ENCODE measurements at regions not wholly inside any gene's neighbourhood (a gene's known extent, or its start where the extent isn't known, plus 50 kb on each side); places are given as distances from the start of the nearest gene placed in this dataset.

DNA sequence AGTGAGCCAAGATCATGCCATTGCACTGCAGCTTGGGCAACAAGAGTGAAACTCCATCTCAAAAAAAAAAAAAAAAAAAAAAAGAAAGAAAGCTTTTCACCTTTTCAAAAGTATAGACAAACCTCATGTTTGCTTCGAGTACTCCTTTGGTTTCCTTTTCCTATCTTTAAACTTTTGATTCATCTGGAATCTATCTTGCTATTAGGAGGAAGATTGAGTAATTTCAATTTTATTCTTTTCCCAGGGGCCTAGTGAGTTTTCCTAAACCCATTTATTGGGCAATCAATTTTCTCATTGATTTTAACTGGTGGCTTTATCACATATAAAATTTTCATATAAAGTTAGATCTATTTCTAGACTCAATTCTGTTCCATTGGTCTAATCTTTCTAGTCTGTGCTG lies 190.5 kb upstream of the VEPH1 start:
- Histone ChIP-seq H3K27ac (no peak overlapping the region), H3K27me3 (no peaks in the 10 kb centered on the region), H3K4me1 (replicated peaks in 1 of 2) (no peaks in the 10 kb centered on the region), H3K9me3 (replicated peaks in 1 of 3) (no peaks in the 10 kb centered on the region), H3K36me3 (replicated peaks in 1 of 2) (no peaks in the 10 kb centered on the region), H3K4me3 (no peak overlapping the region)
- no peak for DNase-seq
- intact Hi-C loops (cut with DNase I): no loop called here
- TF ChIP-seq, protein P1, sequence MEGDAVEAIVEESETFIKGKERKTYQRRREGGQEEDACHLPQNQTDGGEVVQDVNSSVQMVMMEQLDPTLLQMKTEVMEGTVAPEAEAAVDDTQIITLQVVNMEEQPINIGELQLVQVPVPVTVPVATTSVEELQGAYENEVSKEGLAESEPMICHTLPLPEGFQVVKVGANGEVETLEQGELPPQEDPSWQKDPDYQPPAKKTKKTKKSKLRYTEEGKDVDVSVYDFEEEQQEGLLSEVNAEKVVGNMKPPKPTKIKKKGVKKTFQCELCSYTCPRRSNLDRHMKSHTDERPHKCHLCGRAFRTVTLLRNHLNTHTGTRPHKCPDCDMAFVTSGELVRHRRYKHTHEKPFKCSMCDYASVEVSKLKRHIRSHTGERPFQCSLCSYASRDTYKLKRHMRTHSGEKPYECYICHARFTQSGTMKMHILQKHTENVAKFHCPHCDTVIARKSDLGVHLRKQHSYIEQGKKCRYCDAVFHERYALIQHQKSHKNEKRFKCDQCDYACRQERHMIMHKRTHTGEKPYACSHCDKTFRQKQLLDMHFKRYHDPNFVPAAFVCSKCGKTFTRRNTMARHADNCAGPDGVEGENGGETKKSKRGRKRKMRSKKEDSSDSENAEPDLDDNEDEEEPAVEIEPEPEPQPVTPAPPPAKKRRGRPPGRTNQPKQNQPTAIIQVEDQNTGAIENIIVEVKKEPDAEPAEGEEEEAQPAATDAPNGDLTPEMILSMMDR (IDR thresholded peaks at IDR 0.05): no peak
- no peak for TF ChIP-seq POLR2A (IDR thresholded peaks at IDR 0.05)
- WGBS, 4 donors: 50 to 85% (median 61%) methylated on average over 1 of the region's 1 CpG

DNA sequence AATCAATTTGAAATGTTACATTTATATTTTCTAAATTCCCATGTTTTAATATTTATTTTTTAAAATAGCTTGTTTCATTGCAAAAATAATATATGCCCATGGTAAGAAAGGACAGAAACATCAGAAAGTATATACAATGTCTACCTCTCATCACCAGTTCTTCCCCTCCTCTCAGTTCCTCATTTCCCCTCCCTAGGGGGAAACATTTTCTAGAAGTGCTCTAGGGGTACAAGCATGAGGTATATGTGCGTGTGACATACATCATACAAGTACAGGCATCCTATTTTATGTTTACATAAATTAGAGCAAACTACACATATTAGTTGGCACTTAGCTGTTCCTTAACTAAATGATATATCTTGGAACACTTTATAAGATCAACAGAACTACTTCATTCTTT lies 189.3 kb upstream of the VEPH1 start:
- Histone ChIP-seq H3K27ac (no peak overlapping the region), H3K9me3 (replicated peaks in 1 of 3) (no peaks in the 10 kb centered on the region), H3K27me3 (no peaks in the 10 kb centered on the region), H3K4me3 (no peak overlapping the region), H3K4me1 (replicated peaks in 1 of 2) (no peaks in the 10 kb centered on the region), H3K36me3 (replicated peaks in 1 of 2) (no peaks in the 10 kb centered on the region)
- DNase-seq: no peak
- TF ChIP-seq, protein P1 (IDR thresholded peaks at IDR 0.05): no peak
- no peak for TF ChIP-seq POLR2A (IDR thresholded peaks at IDR 0.05)
- WGBS, 4 donors: 61 to 72% (median 66%) methylated on average over 1 of the region's 1 CpG
- intact Hi-C loops (cut with DNase I): no loop called here

DNA sequence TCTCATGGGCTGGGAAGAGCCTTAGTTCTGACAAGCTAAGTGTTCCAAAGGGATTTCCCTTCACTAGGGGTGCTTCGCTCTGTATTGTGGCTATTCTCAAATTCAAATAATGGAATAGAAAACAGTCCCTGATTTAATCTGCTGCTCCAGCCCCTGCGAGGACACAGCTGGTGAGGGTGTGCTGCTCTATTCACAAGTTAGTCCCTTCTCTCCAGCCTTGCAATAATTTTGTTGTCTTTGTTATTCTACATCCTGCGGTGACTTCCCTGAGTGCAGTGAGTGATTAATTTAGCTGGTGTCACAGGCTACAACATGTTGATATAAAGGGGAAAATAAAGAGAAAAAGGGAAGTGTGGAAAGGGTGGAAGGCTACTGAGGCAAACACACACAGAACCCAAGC lies 180.5 kb upstream of the VEPH1 start:
- Histone ChIP-seq H3K9me3 (replicated peaks in 1 of 3) (no peaks in the 10 kb centered on the region), H3K4me3 (no peak overlapping the region), H3K4me1 (replicated peaks in 1 of 2) (no peaks in the 10 kb centered on the region), H3K27ac (no peak overlapping the region), H3K36me3 (replicated peaks in 1 of 2) (no peaks in the 10 kb centered on the region), H3K27me3 (no peaks in the 10 kb centered on the region)
- TF ChIP-seq, protein P1 (IDR thresholded peaks at IDR 0.05): no peak
- TF ChIP-seq POLR2A (IDR thresholded peaks at IDR 0.05): no peak
- no peak for DNase-seq
- 36 to 54% (median 43%) methylated on average over 3 of the region's 3 CpGs for WGBS, 4 donors
- intact Hi-C loops (cut with DNase I): no loop called here

DNA sequence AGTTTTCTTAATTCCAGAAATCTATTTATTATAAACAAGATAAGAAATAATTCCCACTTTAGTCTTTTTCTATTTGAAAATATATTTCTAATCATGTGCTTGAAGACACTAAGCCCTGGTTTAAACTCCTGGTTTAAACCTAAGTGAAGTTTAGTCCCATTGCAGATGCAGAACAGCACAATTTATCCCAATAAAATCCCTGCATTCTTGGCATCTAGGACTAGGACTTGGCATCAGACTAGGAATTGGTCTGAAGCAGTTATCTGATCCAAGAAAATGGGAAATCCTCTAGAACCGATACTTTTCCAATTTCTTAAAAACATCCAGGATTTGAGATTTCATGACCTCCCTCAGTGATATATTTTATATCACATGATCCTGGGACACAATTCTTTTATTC lies 168.8 kb upstream of the VEPH1 start:
- TF ChIP-seq, protein P1 (IDR thresholded peaks at IDR 0.05): no peak
- TF ChIP-seq POLR2A (IDR thresholded peaks at IDR 0.05): no peak
- Histone ChIP-seq H3K4me1 (replicated peaks in 1 of 2) (no peaks in the 10 kb centered on the region), H3K27ac (no peak overlapping the region), H3K9me3 (replicated peaks in 1 of 3) (no peaks in the 10 kb centered on the region), H3K36me3 (replicated peaks in 1 of 2) (no peaks in the 10 kb centered on the region), H3K27me3 (no peaks in the 10 kb centered on the region), H3K4me3 (no peak overlapping the region)
- intact Hi-C loops (cut with DNase I): no loop called here
- WGBS, 4 donors: 35 to 87% (median 54%) methylated on average over 1 of the region's 1 CpG
- DNase-seq: no peak
